ENCODE measurements at regions not wholly inside any gene's neighbourhood (a gene's known extent, or its start where the extent isn't known, plus 50 kb on each side); places are given as distances from the start of the nearest gene placed in this dataset.

- TF ChIP-seq CTCF (IDR thresholded peaks at IDR 0.05; ENCODE audit: borderline replicate concordance): no peak
- DNase-seq: no peak
- H3K9me3 ChIP-seq (replicated peaks): peaks cover 17% of the 10 kb centered on the region
- no peak overlapping the region for H3K27ac ChIP-seq (replicated peaks)
- intact Hi-C loops (cut with micrococcal nuclease): no loop called here
- H3K36me3 ChIP-seq: no peaks in the 10 kb centered on the region
- H3K27me3 ChIP-seq (ENCODE audit: low read depth): no peaks in the 10 kb centered on the region
- no peak overlapping the region for H3K4me3 ChIP-seq
- no peaks in the 10 kb centered on the region for H3K4me1 ChIP-seq
Measured at GRCh38 chr9:86827893-86828292, 119.4 kb downstream of the GAS1 start.

DNA sequence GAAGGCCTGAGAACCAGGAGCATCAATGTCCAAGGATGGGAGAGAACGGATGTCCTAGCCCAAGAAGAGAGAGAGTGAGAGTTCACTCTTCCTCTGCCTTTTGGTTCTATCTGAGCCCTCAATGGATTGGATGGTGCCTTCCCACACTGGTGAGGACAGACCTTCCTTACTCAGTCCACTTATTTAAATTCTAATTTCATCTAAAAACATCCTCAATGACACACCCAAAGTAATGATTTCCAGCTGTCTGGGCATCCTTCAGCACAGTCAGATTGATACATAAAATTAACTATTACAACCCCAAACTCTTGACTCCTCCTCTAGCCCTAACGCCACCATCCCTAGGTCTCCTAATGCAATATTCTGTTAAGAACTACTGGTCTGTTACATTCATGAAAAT is 122.0 kb downstream of the GAS1 start:
- Histone ChIP-seq H3K27ac (replicated peaks) (no peak overlapping the region), H3K9me3 (replicated peaks) (peaks cover 20% of the 10 kb centered on the region), H3K27me3 (ENCODE audit: low read depth) (no peaks in the 10 kb centered on the region), H3K4me3 (no peak overlapping the region), H3K4me1 (no peaks in the 10 kb centered on the region), H3K36me3 (no peaks in the 10 kb centered on the region)
- no peak for TF ChIP-seq CTCF (IDR thresholded peaks at IDR 0.05; ENCODE audit: borderline replicate concordance)
- intact Hi-C loops (cut with micrococcal nuclease): no loop called here
- DNase-seq: no peak

- Histone ChIP-seq H3K27ac (replicated peaks) (no peak overlapping the region), H3K27me3 (ENCODE audit: low read depth) (no peaks in the 10 kb centered on the region), H3K36me3 (no peaks in the 10 kb centered on the region), H3K4me3 (no peak overlapping the region), H3K9me3 (replicated peaks) (peaks cover 44% of the 10 kb centered on the region), H3K4me1 (no peaks in the 10 kb centered on the region)
- TF ChIP-seq CTCF (IDR thresholded peaks at IDR 0.05; ENCODE audit: borderline replicate concordance): no peak
- intact Hi-C loops (cut with micrococcal nuclease): no loop called here
- DNase-seq: no peak
Measured at GRCh38 chr9:86822006-86822801, 125.1 kb downstream of the GAS1 start.

- no peak for TF ChIP-seq CTCF (IDR thresholded peaks at IDR 0.05; ENCODE audit: borderline replicate concordance)
- intact Hi-C loops (cut with micrococcal nuclease): no loop called here
- H3K4me3 ChIP-seq: no peak overlapping the region
- no peaks in the 10 kb centered on the region for H3K27me3 ChIP-seq (ENCODE audit: low read depth)
- no peaks in the 10 kb centered on the region for H3K36me3 ChIP-seq
- no peaks in the 10 kb centered on the region for H3K4me1 ChIP-seq
- DNase-seq: no peak
- peaks cover 45% of the 10 kb centered on the region for H3K9me3 ChIP-seq (replicated peaks)
- H3K27ac ChIP-seq (replicated peaks): no peak overlapping the region
Measured at GRCh38 chr9:86821006-86821845, 126.1 kb downstream of the GAS1 start.

- intact Hi-C loops (cut with micrococcal nuclease): no loop called here
- Histone ChIP-seq H3K9me3 (replicated peaks) (peaks cover 36% of the 10 kb centered on the region), H3K36me3 (no peaks in the 10 kb centered on the region), H3K27ac (replicated peaks) (no peak overlapping the region), H3K27me3 (ENCODE audit: low read depth) (no peaks in the 10 kb centered on the region), H3K4me1 (no peaks in the 10 kb centered on the region), H3K4me3 (no peak overlapping the region)
- DNase-seq: no peak
- TF ChIP-seq CTCF (IDR thresholded peaks at IDR 0.05; ENCODE audit: borderline replicate concordance): no peak
Measured at GRCh38 chr9:86819552-86819951, 127.8 kb downstream of the GAS1 start.
